Right lobe of liver (tissue), 6 donors: ENCODE measurements at regions not wholly inside any gene's neighbourhood (a gene's known extent, or its start where the extent isn't known, plus 50 kb on each side); places are given as distances from the start of the nearest gene placed in this dataset.

Source experiments
- ATAC-seq, 4 donors: fragments of 200-7000 bp; cut with Tn5 transposase; one replicate each; pipeline ENCODE4 v1.9.1; 2020; ENCODE audit warnings: mild to moderate bottlenecking in 4 of 4, moderate library complexity in 4 of 4
- DNase-seq, 3 donors: peaks; one replicate each; pipeline ENCODE4 v3.0.0-alpha.2; 2020
- H3K27ac ChIP-seq, 3 donors: fragments of 200-600 bp; one replicate each; pipeline ENCODE4 v1.8.0; 2022
- H3K27me3 ChIP-seq, 2 donors: fragments of 200-600 bp; one replicate each; pipeline ENCODE4 v1.8.0; 2022
- H3K36me3 ChIP-seq, 4 donors: fragments of 200-600 bp; sonication (generic) in 1 of 4; one replicate each; pipeline versions ENCODE4 v1.5.1 to v1.8.0; 2017 to 2022; ENCODE audit warnings: control low read depth in 1 of 4
- H3K4me1 ChIP-seq, 4 donors: fragments of 200-600 bp; sonication (generic) in 1 of 4; one replicate each; pipeline versions ENCODE4 v1.5.1 to v1.8.0; 2017 to 2022; ENCODE audit warnings: control low read depth in 1 of 4
- H3K4me3 ChIP-seq, 3 donors: fragments of 200-600 bp; one replicate each; pipeline ENCODE4 v1.8.0; 2022
- H3K9me3 ChIP-seq, 4 donors: fragments of 200-600 bp; sonication (generic) in 1 of 4; one replicate each; pipeline versions ENCODE4 v1.5.1 to v1.8.0; 2017 to 2022; ENCODE audit warnings: control low read depth in 1 of 4
- CTCF ChIP-seq, 4 donors: fragments of 200-600 bp in 3 of 4; fragments of 450-650 bp in 1 of 4; IDR thresholded peaks; one replicate each; pipeline versions ENCODE4 v1.5.1 to v1.8.0; 2016 to 2022; ENCODE audit warnings: antibody characterized with exemption in 4 of 4, mild to moderate bottlenecking in 2 of 4
- POLR2A ChIP-seq: fragments of 450-650 bp; IDR thresholded peaks from one replicate; pipeline ENCODE4 v1.6.1; 2017; ENCODE audit warnings: antibody characterized with exemption, mild to moderate bottlenecking
- WGBS: methylation state at CpG from one replicate; pipeline ENCODE4 v1.1.6; 2018; ENCODE audit warnings: low coverage, low lambda C conversion rate; ENCODE audit not compliant: insufficient coverage; ENCODE audit errors: missing lambda C conversion rate; 5-methylcytosine and 5-hydroxymethylcytosine counted together
- intact Hi-C, 2 donors: fragments of 100-400 bp; cut with DNase I; formaldehyde crosslinking; loops; one replicate each; pipeline versions ENCODE4 v1.11.2 to v1.14.1; 2022
- donor health status: DM: no; HTN: yes; CAD: no.
- donor health status: DM: no; HTN: no; CAD: no.
- donor health status: DM: no; HTN: no; CAD: no.
- donor health status: DM: no; HTN: yes; CAD: no.
- donor health status: DM: no; HTN: yes; CAD: no.

GRCh38 chr6:140071601-140072062 lies 697.2 kb upstream of the CITED2 start:
- intact Hi-C loops = no loop called here
- DNase-seq = no peak
- H3K36me3 ChIP-seq = no peaks in the 10 kb centered on the region
- no peaks in the 10 kb centered on the region for H3K27me3 ChIP-seq
- H3K4me3 ChIP-seq = no peak overlapping the region
- no peaks in the 10 kb centered on the region for H3K9me3 ChIP-seq
- no peak for TF ChIP-seq POLR2A
- no peak for TF ChIP-seq CTCF (IDR thresholded peaks at IDR 0.05)
- H3K27ac ChIP-seq = peak overlapping the region in 1 of 3 donors; percentile 69
- 64% methylated on average over 1 of the region's 1 CpG for WGBS
- peak; percentile 61 to 87 (median 74) for ATAC-seq
- H3K4me1 ChIP-seq = peaks cover 0 to 18% (median 5%) of the 10 kb centered on the region in 4 donors

DNA sequence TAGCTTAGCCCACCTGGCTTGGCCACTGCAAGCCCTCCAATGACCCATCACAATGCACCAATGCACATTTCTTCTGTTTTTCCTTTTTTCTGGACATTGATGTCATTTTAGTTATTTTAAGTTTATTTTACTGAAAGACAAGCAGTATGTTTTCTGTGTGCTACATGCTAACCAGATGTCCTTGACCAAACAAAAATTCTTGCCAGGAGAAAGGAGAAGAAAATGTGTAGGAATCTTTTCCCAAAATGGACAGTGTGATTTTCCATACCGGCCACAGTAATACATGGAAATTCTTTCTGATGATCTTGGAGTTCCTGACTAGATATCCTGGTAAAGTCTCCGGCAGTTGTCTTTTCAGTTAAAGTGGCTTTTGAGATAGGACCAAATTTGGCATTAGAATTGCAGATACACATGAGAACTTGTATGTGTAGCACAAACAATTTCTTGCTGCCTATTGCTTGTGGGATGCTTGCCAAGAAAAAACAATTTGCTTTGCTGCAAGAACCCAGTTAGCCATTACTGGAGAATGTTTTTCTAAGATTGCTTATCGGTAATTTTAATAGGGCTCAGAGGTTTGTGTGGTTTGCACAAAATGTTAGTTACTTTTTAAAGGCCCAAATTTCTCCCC lies 696.5 kb upstream of the CITED2 start:
- peak; percentile 21 to 79 (median 58) for ATAC-seq
- no peak for TF ChIP-seq CTCF (IDR thresholded peaks at IDR 0.05)
- no peak for TF ChIP-seq POLR2A
- intact Hi-C loops = no loop called here
- Histone ChIP-seq H3K4me3 (no peak overlapping the region), H3K9me3 (no peaks in the 10 kb centered on the region), H3K27ac (peak overlapping the region in 2 of 3 donors; percentile 7 to 69), H3K4me1 (peaks cover 0 to 18% (median 5%) of the 10 kb centered on the region in 4 donors), H3K36me3 (no peaks in the 10 kb centered on the region), H3K27me3 (no peaks in the 10 kb centered on the region)
- DNase-seq = no peak
- WGBS = 42% methylated on average over 3 of the region's 3 CpGs

- no peaks in the 10 kb centered on the region for H3K9me3 ChIP-seq
- no peak for DNase-seq
- no peak overlapping the region for H3K4me3 ChIP-seq
- intact Hi-C loops = no loop called here
- no peak overlapping the region for H3K27ac ChIP-seq
- no peaks in the 10 kb centered on the region for H3K36me3 ChIP-seq
- H3K27me3 ChIP-seq = no peaks in the 10 kb centered on the region
- peaks cover 0 to 18% (median 5%) of the 10 kb centered on the region in 4 donors for H3K4me1 ChIP-seq
- no peak for ATAC-seq
- TF ChIP-seq POLR2A (no peak), CTCF (IDR thresholded peaks at IDR 0.05) (no peak)
Observed at GRCh38 chr6:140069576-140069975, 695.1 kb upstream of the CITED2 start.

GRCh38 chr6:140068801-140069200 lies 694.4 kb upstream of the CITED2 start:
- intact Hi-C loops = no loop called here
- no peak for DNase-seq
- Histone ChIP-seq H3K27ac (no peak overlapping the region), H3K9me3 (no peaks in the 10 kb centered on the region), H3K27me3 (no peaks in the 10 kb centered on the region), H3K4me1 (peaks cover 0 to 18% (median 5%) of the 10 kb centered on the region in 4 donors), H3K4me3 (no peak overlapping the region), H3K36me3 (no peaks in the 10 kb centered on the region)
- WGBS = 87% methylated on average over 3 of the region's 3 CpGs
- no peak for TF ChIP-seq CTCF (IDR thresholded peaks at IDR 0.05)
- TF ChIP-seq POLR2A = no peak
- no peak for ATAC-seq
